Stimulated activated CD8-positive, alpha-beta memory T cell treated with anti-CD3 and anti-CD28 coated beads, Interleukin-7, amount 100 ng/mL, for 48 hours (primary cell): ENCODE measurements at regions not wholly inside any gene's neighbourhood (a gene's known extent, or its start where the extent isn't known, plus 50 kb on each side); places are given as distances from the start of the nearest gene placed in this dataset.
A peak's percentile ranks its signal among the peaks of the same experiment; 100 is the strongest.
"Not testable (repeated sequence)": the region's sequence is repeated elsewhere in the genome, so short reads cannot be mapped to it uniquely, and the experiment has no call there.

Source experiments
- DNase-seq, 2 donors: peaks; one replicate each; pipeline ENCODE4 v3.0.0-alpha.2; 2020; ENCODE audit warnings: low read depth in 1 of 2; ENCODE audit errors: extremely low read depth in 1 of 2

- DNase-seq, result no peak
These were observed 91.6 kb downstream of the TEX29 start for GRCh38 chr13:111411919-111412650.

DNA sequence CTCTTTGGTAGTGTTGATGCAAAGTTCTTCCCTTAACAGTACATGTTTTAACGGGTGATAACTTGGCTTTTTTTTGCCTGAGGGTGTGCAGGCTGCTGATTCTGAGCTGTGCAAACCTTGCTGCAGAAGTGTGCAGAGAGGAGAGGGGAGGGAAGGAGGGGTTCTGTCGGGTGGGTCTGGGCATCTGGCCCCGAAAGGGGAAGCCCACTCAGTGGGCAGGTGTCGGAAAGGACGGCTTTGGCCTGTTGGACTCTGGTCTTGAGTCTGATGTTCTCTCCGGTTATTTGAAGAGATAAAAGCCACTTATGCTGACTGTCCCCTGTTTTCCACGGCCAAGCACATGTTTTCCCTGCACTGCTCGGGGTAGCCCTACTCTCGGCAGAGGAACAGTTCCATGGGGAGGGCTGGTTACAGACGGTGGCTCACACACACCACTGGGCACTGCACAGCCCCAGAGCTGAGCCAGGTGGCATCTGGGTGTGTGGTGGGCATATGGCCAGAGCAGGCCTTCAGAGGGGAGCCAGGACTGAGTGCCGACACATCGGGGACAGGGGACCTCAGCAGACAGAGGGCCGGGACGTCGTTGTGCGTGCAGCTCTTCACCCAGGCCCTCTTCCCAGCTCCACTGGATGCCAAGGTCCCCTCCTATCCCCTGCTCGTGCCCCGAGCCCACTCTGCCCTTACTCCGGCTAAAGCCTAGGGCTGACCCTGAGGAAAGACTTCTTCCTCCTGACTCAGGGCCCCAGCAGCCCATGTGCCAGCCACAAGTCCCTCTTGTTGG lies 93.2 kb downstream of the TEX29 start:
- no peak for DNase-seq

DNA sequence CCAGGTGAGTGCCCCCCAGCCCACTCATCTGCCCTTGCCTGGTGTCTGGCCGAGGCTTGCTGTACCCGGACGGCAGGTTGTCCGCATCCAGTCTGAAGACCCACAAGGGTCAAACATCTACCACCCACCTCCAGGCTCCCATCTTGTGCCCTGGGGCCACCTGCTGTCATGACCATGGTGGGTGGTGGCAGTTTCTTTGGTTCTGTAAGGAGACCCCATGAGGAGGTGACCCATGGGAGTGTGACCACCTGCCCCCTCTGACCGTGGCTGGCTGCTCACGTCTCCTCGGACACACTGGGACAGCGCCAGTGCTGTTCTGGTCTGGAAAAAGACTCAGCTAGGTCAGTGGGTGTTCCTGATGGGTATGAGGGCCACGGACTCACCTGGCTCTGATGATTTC lies 93.9 kb downstream of the TEX29 start:
- DNase-seq, result no peak

DNA sequence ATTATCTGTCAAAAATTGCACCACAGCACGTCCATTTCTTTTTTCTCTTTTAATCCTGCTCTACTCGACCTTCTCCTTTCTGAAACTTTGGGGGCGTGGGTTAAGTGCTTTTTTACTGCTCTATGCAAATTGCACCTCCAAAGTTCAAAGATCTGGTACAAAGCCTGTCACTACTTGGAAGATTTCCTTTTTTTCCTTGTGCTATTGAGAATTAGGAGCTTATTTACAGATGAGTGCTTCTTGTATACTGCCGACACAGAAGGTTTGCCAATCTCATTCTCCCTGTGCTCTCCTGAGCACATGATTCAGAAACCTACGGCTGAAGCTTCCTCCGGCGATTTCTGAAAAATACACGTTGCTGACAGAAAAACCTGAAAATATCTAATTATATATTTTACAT lies 94.8 kb downstream of the TEX29 start:
- no peak for DNase-seq

- DNase-seq, result no peak
These were observed 95.3 kb downstream of the TEX29 start for GRCh38 chr13:111415765-111416164.

- no peak for DNase-seq
These were observed 97.7 kb downstream of the TEX29 start for GRCh38 chr13:111418101-111418500.

DNA sequence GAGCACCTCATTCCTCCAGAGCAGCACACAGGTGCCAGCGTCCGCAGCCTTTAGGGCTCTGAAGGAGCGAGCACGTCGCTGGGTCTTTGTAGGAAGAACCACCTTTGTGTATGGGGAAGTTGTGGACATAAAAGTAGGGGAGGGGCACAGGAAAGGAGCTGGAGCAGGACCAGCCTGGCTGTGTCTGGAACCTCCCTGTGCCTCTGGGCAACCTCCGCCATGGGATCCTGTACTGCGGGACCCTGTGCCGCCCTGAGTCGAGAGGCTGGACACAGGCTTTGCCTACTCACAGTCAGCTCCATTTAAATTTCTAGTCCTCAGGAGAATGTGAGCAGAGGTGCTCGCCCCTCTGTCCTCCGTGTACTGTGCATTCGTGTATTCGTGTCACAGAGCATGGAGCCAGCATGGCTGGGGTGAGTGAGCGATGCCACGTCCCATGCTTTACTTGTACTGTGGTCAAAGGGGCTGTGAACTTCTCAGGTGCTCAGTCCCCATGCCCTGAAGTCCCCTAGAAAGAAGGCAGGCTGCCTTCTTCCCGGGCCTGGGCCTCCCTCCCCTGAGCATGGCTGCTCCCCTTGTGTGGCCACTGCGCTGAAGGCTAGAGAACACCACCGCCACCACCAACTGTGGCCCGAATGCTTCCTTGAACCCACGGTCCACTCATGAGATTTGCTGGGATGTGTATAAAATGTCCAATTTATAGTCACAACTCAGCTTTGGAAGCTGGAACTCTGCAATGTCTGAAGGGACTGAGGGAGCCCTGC lies 99.9 kb downstream of the TEX29 start:
- no peak for DNase-seq

GRCh38 chr13:111421216-111421615 lies 100.8 kb downstream of the TEX29 start:
- DNase-seq, result no peak

- DNase-seq, result no peak
These were observed 101.9 kb downstream of the TEX29 start for GRCh38 chr13:111422348-111422747.

DNA sequence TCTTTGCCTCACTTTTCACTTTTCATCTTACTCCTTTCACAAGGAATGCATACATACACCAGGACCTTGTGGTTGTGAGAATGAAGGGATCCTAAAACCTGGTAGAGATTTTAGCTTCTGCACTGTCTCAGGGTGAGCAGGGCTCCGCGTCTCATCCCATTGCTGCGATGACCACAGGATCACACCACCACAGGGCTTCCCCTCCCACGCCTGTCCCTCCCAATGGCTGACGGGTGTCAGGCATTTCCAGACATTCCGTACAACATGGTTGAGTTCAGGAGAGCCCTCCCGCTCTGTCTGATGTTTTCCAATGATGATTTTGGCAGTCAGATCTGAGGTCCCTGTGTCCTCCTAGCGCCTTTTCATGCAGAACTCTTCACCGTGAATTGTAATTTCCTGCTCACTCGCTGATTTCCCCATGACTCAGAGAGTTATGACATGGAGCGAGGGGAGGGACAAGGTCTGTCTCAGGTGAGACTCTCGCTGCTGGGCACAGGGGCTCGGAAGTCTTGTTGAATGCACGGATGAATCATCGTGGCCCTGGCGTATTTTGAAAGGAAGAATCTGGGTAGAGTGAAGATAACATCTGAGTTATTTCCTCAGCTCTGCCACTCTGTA lies 102.8 kb downstream of the TEX29 start:
- DNase-seq, result no peak

DNA sequence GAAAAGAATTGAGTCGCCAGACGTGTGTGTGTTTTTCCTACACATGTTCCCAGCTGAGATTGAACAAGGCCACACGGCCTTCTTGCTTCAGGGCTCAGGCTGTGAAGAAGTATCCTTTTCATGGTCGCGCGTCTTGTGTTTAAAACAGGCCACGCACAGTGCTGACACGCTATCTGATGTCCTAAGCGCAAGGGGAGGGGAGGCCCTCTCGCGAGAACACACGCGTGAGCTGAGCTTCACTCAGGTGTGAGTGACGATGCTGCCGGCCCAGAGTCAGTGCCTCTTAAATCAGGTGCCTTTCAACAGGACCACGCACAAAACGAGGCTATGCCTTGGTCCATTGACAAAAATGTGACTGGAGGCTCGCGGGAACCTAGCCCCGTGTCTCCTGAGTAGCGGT lies 103.7 kb downstream of the TEX29 start:
- no peak for DNase-seq

GRCh38 chr13:111425326-111425725 lies 104.9 kb downstream of the TEX29 start:
- DNase-seq, result no peak

GRCh38 chr13:111429064-111429558 lies 108.7 kb downstream of the TEX29 start:
- DNase-seq, result peak; percentile 3 to 16

DNA sequence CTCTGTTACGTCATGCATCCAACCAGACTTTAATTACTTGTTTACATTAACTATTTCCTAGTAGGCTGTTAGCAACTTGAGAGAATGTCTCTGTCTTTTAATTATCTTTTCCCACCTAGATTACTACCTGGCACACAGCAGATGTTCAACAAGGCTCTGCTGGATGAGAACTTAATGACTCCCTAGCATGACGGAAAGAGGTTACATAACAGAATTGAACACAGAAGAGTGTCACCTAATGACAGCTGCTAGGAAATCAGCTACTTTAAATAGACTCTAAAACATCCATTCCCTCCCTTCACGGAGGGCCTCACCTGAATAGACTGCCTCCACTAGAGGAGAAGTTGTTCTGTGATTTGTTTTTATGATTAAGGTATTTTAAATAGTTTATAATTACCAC lies 110.8 kb downstream of the TEX29 start:
- DNase-seq, result no peak

DNA sequence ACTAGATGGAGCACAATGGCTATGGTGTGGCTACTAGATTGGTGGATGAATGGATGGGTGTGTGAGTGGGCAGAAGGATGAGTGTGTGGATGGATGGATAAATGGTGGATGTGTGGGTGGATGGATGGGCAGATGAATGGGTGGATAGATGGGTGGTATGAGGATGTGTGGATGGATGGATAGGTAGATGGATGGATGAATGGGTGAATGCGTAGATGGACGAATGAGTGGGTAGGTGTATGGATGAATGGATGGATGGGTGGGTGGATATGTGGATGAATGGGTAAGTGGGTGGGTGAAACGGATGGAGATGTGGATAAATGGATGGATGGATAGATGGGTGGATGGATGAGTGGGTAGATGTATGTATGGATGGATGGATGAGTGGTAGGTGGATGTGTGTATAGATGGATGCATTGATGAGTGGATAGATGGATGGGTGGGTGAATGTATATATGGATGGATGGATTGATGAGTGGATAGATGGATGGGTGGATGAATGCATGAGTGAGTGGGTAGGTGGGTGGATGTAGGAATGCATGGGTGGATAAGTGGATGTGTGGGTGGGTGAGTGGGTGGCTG lies 114.2 kb downstream of the TEX29 start:
- no peak for DNase-seq

DNA sequence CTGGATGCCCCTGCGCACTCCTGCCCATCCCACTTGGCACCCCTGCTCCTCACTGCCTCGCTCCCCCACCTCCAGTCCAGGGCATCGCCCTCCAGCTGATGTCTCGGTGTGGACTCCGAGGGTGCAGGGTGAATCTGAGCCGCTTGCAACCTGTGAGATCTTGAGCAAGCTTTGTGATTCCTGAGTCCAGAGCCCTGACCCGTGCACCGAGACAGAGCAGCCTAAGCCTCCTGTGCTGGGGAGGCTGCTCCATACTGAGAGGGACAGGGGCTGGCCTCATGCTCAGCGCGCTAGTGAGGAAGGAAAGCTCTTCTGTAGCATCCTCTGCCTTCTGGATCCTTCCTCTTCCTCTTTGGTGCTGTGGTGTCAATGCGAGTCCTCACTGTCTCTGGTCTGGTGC lies 116.0 kb downstream of the TEX29 start:
- no peak for DNase-seq

- DNase-seq, result no peak
These were observed 117.0 kb downstream of the TEX29 start for GRCh38 chr13:111437417-111437816.

DNA sequence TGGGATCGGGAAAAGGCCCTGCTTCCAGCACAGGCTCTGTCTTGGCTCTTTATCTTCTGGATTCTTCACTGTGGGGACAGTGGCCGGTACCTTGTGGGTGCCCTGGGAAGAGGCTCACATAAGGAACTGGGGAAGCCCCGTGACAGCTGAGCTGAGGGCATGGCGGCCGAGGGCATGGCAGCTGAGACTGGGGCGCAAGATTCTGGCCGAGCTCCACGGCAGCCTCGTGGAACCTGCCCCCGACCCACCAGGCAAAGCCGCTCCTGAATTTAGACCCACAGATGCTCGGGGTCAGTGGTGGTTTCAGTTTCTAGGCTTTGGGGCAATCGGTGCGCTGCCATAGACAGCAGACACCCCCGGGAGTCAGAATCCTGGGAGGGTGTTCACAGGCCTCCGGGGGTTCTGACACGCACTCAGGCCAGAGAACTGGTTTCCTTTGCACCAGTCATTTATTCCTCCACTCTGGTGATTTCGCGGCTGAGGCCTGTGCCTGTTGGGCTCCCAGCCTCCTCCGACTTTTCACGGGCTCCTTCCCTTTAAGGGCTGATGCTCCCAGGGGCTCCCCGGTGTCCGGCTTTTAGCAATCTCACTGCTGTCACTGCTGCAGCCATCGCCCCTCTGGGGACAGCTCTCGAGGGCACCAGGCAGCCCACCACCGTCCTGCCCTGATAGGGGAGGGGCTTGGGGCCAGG lies 117.6 kb downstream of the TEX29 start:
- DNase-seq, result no peak

GRCh38 chr13:111440492-111440891 lies 120.0 kb downstream of the TEX29 start:
- DNase-seq, result not testable (repeated sequence)

DNA sequence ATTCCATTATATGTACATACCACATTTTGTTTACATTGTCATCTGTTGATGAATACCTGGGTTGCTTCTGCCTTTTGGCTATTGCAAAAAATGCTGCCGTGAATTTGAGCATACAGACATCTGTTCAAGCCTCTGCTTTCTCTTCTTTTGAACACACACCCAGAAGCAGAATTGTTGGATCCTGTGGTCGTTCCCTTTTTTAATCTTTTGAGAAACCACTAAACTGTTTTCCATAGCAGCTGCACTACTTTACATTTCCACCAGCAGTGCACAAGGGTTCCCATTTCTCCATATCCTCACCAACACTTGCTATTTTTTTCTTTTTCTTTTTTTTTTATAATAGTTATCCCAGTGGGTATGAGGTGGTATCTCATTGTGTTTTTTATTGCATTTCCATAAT lies 123.5 kb downstream of the TEX29 start:
- no peak for DNase-seq
